CD4-positive, alpha-beta T cell (primary cell): ENCODE measurements at regions not wholly inside any gene's neighbourhood (a gene's known extent, or its start where the extent isn't known, plus 50 kb on each side); places are given as distances from the start of the nearest gene placed in this dataset.

Source experiments
- ATAC-seq: fragments of 200-7000 bp; cut with Tn5 transposase; one replicate; pipeline ENCODE4 v1.10.0; 2022; ENCODE audit warnings: mild to moderate bottlenecking; ENCODE audit not compliant: poor library complexity
- CTCF ChIA-PET: fragments of 350-600 bp; sonication (Branson Sonifier 250); formaldehyde crosslinking; loops from one replicate; lab custom pipeline; 2021; ENCODE audit warnings: antibody characterized with exemption, inconsistent platforms; lab: Charles Lee
- POLR2A ChIA-PET: fragments of 350-600 bp; sonication (Branson Sonifier 250); formaldehyde crosslinking; loops from one replicate; lab custom pipeline; 2021; ENCODE audit warnings: antibody characterized with exemption, inconsistent platforms; lab: Charles Lee
- DNase-seq, 14 experiments: peaks; one replicate each; pipeline ENCODE4 v3.0.0-alpha.2; 2013 to 2020; ENCODE audit warnings: mixed read lengths in 2 of 14
- H3K27ac ChIP-seq, 2 donors: one replicate each; pipeline versions ENCODE4 v1.5.1 to v1.7.0; 2013; ENCODE audit warnings: low read length in 2 of 2, low read depth in 1 of 2, mild to moderate bottlenecking in 1 of 2
- H3K27me3 ChIP-seq, 2 experiments: 1 replicate in 1 of 2; 2 replicates in 1 of 2; pipeline versions ENCODE4 v1.6.1 to v1.7.0; 2013; ENCODE audit warnings: low read length in 2 of 2, control low read depth in 1 of 2, mild to moderate bottlenecking in 1 of 2, moderate library complexity in 1 of 2; ENCODE audit not compliant: insufficient read depth in 2 of 2, control insufficient read depth in 1 of 2
- H3K36me3 ChIP-seq: one replicate; pipeline ENCODE4 v1.6.1; 2013; ENCODE audit warnings: low read length, control low read depth; ENCODE audit not compliant: insufficient read depth
- H3K4me1 ChIP-seq: one replicate; pipeline ENCODE4 v1.6.1; 2013; ENCODE audit warnings: low read length, control low read depth; ENCODE audit not compliant: insufficient read depth
- H3K4me3 ChIP-seq: one replicate; pipeline ENCODE4 v1.5.1; 2013; ENCODE audit warnings: mild to moderate bottlenecking, low read length, moderate library complexity
- H3K9me3 ChIP-seq, 2 experiments: 1 replicate in 1 of 2; 2 replicates in 1 of 2; pipeline versions ENCODE4 v1.6.1 to v1.7.0; 2013; ENCODE audit warnings: low read length in 2 of 2, mild to moderate bottlenecking in 2 of 2, control low read depth in 1 of 2, moderate library complexity in 1 of 2; ENCODE audit not compliant: control insufficient read depth in 1 of 2, insufficient read depth in 1 of 2
- H3K27ac Mint-ChIP-seq: one replicate; pipeline ENCODE4 v1.8.0; 2020; ENCODE audit warnings: mixed read lengths
- H3K27me3 Mint-ChIP-seq: one replicate; pipeline ENCODE4 v1.8.0; 2021; ENCODE audit warnings: mixed read lengths
- H3K36me3 Mint-ChIP-seq: one replicate; pipeline ENCODE4 v1.8.0; 2021; ENCODE audit warnings: low read depth, mixed read lengths
- H3K4me1 Mint-ChIP-seq: one replicate; pipeline ENCODE4 v1.8.0; 2021; ENCODE audit warnings: low read depth, mixed read lengths
- H3K4me3 Mint-ChIP-seq: one replicate; pipeline ENCODE4 v1.8.0; 2020; ENCODE audit warnings: mild to moderate bottlenecking, mixed read lengths
- H3K9me3 Mint-ChIP-seq: one replicate; pipeline ENCODE4 v1.8.0; 2020; ENCODE audit warnings: mixed read lengths
- intact Hi-C, 2 experiments: fragments of 100-400 bp; cut with DNase I in 1 of 2; cut with micrococcal nuclease in 1 of 2; formaldehyde crosslinking; loops; one replicate each; pipeline versions ENCODE4 v1.15.1 to v1.9.0; 2023 to 2025; cut with DNase I, micrococcal nuclease
- TF ChIP-seq, protein P1 (sequence below): fragments of 200-600 bp; IDR thresholded peaks from one replicate; pipeline ENCODE4 v1.8.0; 2022; ENCODE audit warnings: antibody characterized with exemption, mild to moderate bottlenecking

DNA sequence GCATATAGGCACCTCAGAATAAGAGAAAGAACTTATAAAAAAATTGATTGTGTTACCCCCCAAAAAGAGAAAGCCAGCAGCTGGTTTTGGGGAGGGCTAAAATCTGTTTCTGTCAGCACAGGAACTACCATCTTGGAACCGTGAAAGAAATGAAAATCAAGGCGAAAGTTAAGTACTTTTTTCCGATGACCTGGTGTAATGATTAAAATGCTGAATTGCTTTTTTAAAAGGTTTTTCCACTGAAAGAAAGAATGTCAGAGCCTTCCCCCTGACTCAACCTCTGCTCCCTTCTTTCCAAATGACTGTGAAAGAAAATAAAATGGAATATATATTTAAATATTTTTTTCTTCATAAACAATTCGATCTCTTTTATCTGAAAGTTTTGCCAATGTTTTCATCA is 570.5 kb upstream of the CFAP20DC start:
- DNase-seq (no peak), ATAC-seq (no peak)
- H3K4me3 Mint-ChIP-seq = no peak overlapping the region
- Histone ChIP-seq H3K27ac (no peak overlapping the region), H3K4me1 (no peaks in the 10 kb centered on the region), H3K36me3 (no peaks in the 10 kb centered on the region), H3K27me3 (no peaks in the 10 kb centered on the region), H3K9me3 (no peaks in the 10 kb centered on the region), H3K4me3 (no peak overlapping the region)
- peaks cover 13% of the 10 kb centered on the region for H3K9me3 Mint-ChIP-seq
- H3K27me3 Mint-ChIP-seq = no peaks in the 10 kb centered on the region
- CTCF ChIA-PET = no interaction called here
- POLR2A ChIA-PET = no interaction called here
- no peaks in the 10 kb centered on the region for H3K36me3 Mint-ChIP-seq
- TF ChIP-seq, protein P1, sequence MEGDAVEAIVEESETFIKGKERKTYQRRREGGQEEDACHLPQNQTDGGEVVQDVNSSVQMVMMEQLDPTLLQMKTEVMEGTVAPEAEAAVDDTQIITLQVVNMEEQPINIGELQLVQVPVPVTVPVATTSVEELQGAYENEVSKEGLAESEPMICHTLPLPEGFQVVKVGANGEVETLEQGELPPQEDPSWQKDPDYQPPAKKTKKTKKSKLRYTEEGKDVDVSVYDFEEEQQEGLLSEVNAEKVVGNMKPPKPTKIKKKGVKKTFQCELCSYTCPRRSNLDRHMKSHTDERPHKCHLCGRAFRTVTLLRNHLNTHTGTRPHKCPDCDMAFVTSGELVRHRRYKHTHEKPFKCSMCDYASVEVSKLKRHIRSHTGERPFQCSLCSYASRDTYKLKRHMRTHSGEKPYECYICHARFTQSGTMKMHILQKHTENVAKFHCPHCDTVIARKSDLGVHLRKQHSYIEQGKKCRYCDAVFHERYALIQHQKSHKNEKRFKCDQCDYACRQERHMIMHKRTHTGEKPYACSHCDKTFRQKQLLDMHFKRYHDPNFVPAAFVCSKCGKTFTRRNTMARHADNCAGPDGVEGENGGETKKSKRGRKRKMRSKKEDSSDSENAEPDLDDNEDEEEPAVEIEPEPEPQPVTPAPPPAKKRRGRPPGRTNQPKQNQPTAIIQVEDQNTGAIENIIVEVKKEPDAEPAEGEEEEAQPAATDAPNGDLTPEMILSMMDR = no peak
- H3K27ac Mint-ChIP-seq = no peak overlapping the region
- H3K4me1 Mint-ChIP-seq = no peaks in the 10 kb centered on the region
- intact Hi-C loops = no loop called here

DNA sequence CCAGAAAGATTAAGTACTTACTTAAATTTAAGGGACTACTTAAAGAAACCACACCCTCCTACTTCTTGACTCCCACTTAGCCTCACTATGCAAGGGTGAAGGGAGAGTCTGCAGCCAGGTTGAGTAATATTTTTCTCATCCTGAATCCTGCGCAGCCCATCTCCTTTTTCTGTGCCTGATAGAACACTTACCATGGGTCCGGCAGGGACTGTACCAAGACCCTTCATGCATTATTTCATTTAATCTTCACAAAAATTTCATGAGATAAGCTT is 562.6 kb upstream of the CFAP20DC start:
- POLR2A ChIA-PET = no interaction called here
- H3K4me1 Mint-ChIP-seq = no peaks in the 10 kb centered on the region
- Histone ChIP-seq H3K27me3 (no peaks in the 10 kb centered on the region), H3K4me3 (no peak overlapping the region), H3K9me3 (peaks cover 0 to 8% of the 10 kb centered on the region in 2 experiments), H3K4me1 (no peaks in the 10 kb centered on the region), H3K27ac (no peak overlapping the region), H3K36me3 (no peaks in the 10 kb centered on the region)
- ATAC-seq = no peak
- CTCF ChIA-PET = no interaction called here
- H3K4me3 Mint-ChIP-seq = no peak overlapping the region
- no peaks in the 10 kb centered on the region for H3K27me3 Mint-ChIP-seq
- DNase-seq = no peak
- TF ChIP-seq, protein P1 = no peak
- H3K36me3 Mint-ChIP-seq = no peaks in the 10 kb centered on the region
- no peak overlapping the region for H3K27ac Mint-ChIP-seq
- intact Hi-C loops = no loop called here
- H3K9me3 Mint-ChIP-seq = peaks cover 6% of the 10 kb centered on the region

DNA sequence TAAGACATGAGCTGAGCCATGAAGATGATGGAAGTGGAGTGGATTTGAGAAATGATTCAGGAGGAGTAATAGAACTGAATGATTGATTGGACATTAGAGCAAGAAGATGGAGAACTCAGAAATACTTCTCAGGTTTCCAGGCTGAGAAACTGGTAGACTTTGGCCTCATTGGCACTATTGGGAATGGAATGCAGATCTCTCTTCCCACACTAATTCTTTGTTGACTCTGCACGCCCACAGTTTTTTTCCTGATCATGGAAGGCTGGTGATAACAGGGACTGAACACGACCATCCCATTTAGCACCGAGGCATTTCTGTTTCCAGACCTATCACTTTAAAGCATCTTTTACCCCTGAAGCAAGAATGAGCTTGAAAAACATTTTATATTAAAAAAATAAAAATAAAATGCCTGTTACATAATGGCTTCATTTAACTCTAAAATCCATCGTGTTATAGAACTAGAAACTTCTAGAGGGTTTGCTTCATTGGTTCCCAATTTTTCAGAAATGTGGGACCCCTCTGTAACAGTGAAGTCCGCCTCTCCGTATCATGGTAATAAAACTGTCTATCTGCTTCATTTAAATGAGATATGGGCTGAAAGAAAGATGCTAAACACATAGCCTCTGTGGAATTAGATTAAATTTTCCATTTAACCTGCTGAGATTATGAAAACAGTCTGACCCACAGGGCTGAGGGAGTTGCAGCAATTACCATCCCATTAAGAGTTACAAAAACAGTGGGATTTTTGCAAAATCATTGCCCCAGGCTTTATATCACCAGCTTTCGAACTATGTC is 562.0 kb upstream of the CFAP20DC start:
- Histone ChIP-seq H3K4me1 (no peaks in the 10 kb centered on the region), H3K36me3 (no peaks in the 10 kb centered on the region), H3K4me3 (no peak overlapping the region), H3K27ac (no peak overlapping the region), H3K9me3 (peaks cover 0 to 8% of the 10 kb centered on the region in 2 experiments), H3K27me3 (no peaks in the 10 kb centered on the region)
- ChIA-PET POLR2A (no interaction called here), CTCF (no interaction called here)
- intact Hi-C loops = no loop called here
- Mint-ChIP-seq H3K9me3 (peaks cover 6% of the 10 kb centered on the region), H3K4me1 (no peaks in the 10 kb centered on the region), H3K27ac (no peak overlapping the region), H3K4me3 (no peak overlapping the region), H3K27me3 (no peaks in the 10 kb centered on the region), H3K36me3 (no peaks in the 10 kb centered on the region)
- TF ChIP-seq, protein P1 = no peak
- DNase-seq (no peak), ATAC-seq (no peak)
